GM18520 (cell line): ENCODE measurements at regions not wholly inside any gene's neighbourhood (a gene's known extent, or its start where the extent isn't known, plus 50 kb on each side); places are given as distances from the start of the nearest gene placed in this dataset.

Source experiments
- ATAC-seq: cut with Tn5 transposase; IDR thresholded peaks from one replicate; pipeline ENCODE4 v1.9.1; 2021; ENCODE audit not compliant: unreplicated experiment

- ATAC-seq: no peak
Measured at GRCh38 chr15:36370051-36370730, 209.2 kb upstream of the CDIN1 start.

GRCh38 chr15:36370731-36371112 lies 208.7 kb upstream of the CDIN1 start:
- no peak for ATAC-seq

- no peak for ATAC-seq
Measured at GRCh38 chr15:36371509-36371908, 207.9 kb upstream of the CDIN1 start.

- no peak for ATAC-seq
Measured at GRCh38 chr15:36372968-36373367, 206.5 kb upstream of the CDIN1 start.

DNA sequence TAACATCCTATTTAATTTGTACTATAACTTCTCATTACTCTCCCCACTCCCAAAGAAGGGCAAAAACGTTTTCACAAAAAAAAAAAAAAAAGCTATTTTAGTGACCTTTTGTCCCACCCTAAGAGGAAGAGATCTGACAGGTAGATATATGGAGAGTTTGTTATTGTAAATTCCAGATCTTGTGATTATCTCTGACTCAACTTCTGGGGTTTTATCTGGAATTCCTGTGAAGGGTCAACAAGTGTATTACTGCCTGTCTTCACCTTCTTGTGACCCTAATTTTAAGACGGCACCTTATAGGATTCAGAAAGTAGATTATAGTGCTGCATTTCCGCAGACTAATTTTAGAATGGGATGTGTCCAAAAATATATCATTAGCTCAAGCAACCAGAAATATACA lies 205.9 kb upstream of the CDIN1 start:
- ATAC-seq: no peak

GRCh38 chr15:36389107-36389506 lies 190.3 kb upstream of the CDIN1 start:
- ATAC-seq: no peak

- ATAC-seq: no peak
Measured at GRCh38 chr15:36390491-36390890, 188.9 kb upstream of the CDIN1 start.

DNA sequence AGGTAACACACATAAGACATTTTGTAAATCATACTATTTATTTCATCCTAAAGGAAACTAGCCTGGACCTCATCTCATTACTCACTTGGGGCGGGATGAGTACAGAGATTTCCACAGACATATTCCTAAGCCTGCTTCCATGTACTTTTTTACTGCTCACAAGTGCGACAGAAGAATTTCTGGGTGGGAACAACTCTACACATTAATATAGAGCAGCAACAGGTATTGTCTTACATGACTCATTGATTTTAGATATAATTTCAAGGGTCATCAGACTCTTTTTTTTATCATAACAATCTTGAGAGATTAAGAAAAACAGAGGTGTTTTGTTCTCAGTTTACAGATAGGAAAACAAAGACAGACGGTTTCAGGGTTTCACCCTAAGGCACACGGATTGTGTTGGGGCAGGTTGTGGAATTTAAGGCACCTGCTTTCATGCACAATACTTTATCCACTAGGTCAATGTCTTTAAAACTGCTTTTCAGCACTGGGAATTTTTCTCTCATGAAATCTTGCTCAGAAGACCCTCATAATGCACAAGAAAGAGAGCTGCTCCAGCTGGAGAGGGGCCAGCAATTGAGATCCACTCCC lies 186.7 kb upstream of the CDIN1 start:
- ATAC-seq: no peak

GRCh38 chr15:36398212-36398611 lies 181.2 kb upstream of the CDIN1 start:
- ATAC-seq: no peak

DNA sequence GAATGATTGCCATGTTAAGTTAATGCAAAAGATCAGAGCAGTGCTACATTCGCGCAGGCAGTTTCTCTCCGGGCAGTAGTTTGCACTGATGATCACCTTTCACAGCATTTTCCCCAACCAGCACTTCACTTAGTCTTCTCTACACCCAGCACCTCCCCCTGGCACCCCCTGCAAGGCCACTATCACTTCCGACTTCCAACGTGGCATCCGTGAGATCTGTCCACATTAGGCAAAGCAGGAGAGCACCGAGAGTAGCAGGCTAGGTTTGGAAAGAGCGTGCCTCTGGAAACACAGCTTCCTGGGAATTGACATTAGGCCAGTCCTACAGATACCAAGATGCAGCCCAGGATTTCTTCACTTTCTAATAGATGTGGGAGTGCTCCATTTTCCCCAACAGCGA lies 180.2 kb upstream of the CDIN1 start:
- no peak for ATAC-seq

DNA sequence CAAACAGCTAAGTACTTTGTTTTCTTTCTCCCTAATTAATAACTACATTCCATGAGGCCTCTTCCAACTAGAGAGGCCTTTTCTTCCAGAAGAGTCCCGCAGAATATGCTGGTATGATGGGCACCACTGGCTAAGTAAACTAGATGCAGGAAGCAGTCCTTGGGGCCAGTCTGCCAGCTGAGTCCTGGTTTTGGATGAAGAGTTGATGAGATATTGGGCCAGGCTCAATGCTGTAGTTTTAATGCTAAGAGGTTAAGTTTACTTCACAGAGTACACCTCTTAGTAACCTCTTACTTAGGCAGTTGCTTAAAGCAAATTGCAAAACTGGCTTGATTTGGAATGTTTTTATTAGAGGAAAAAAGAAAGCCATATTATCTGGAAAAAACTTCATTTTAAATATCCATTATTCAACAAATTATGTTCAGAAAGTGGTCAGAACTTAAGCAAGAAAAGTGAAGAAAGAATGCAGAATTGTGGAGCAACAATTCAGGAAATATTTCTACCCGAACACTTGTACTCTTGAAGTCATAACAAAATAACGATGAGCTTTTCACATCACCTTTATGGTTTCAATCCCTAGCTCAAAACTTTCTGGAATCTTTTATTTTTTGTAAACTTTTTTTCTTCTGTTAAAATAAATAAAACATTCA lies 178.4 kb upstream of the CDIN1 start:
- ATAC-seq: no peak

- no peak for ATAC-seq
Measured at GRCh38 chr15:36401586-36401966, 177.8 kb upstream of the CDIN1 start.

- no peak for ATAC-seq
Measured at GRCh38 chr15:36403351-36403750, 176.1 kb upstream of the CDIN1 start.

GRCh38 chr15:36406366-36406765 lies 173.1 kb upstream of the CDIN1 start:
- no peak for ATAC-seq

DNA sequence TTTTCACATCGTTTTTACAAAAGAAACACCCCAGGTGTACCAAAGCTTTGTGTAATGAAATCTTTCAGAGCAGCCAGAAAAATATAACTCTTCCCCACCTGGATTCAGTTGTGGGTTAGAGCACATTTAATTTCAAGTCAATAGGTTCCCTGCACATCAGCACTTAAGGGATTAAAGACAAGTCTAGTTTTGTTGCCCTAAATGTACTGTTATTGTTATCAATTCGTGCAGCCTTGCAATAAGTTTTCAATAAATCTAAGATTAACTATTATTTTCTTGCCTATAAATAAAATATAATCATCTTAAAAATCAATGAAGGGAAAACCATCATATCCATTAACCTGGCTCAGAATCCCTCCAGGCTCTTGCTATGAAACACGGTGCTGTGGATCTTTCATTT lies 172.5 kb upstream of the CDIN1 start:
- ATAC-seq: no peak

GRCh38 chr15:36407647-36408046 lies 171.8 kb upstream of the CDIN1 start:
- ATAC-seq: no peak

GRCh38 chr15:36409819-36410218 lies 169.6 kb upstream of the CDIN1 start:
- ATAC-seq: no peak

GRCh38 chr15:36414670-36415069 lies 164.8 kb upstream of the CDIN1 start:
- ATAC-seq: no peak

GRCh38 chr15:36415643-36416042 lies 163.8 kb upstream of the CDIN1 start:
- ATAC-seq: no peak

DNA sequence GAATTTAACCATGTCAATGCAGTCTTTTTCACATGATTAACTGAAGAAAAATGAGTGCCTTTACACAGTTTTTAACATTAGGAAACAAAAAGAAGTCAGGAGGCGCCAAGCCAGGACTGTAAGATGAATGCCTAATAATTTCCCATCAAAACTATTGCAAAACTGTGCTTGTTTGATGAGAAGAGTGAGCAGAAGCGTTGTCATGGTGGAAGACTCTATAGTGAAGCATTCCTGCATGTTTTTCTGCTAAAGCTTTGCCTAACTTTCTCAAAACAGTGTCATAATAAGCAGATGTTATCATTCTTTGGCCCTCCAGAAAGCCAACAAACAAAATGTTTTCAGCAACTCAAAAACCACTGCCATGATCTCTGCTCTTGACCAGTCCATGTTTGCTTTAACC lies 156.8 kb upstream of the CDIN1 start:
- ATAC-seq: no peak

GRCh38 chr15:36426691-36427090 lies 152.7 kb upstream of the CDIN1 start:
- ATAC-seq: no peak

DNA sequence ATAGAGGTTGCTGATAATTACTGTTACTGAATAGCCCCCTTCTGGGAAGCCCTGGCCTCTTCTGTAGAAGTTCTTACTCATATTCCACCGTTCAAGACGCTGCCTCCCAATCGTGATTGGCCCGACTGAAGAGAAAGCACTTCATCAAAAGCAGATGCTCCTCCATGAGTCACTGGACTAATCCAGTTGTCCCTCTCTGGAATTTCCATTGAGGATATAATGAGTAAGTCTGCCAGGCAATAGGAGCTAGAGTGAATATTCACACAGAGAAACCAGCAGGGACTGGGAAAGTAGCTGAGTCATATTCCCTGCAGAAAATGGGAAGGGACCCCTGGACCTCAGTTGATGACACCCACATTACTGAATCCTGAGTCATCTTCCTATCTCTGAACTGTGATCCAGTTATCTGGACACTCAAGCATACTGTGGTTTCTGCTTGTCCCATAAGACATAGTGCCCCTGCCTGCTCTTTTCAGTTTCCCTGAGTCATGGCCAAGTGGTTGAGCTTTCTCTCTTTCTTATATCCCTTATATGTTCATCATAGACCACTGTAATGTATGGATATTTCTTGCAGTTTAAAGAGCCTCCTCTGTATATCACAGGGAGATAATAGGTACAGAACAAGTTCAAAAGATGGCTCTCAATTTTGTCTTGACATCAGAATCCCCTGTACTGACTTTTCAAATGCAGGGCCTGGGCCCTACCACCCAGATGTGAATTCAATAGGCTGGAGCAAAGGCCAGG lies 151.2 kb upstream of the CDIN1 start:
- no peak for ATAC-seq
